ENCODE measurements at regions not wholly inside any gene's neighbourhood (a gene's known extent, or its start where the extent isn't known, plus 50 kb on each side); places are given as distances from the start of the nearest gene placed in this dataset.

GRCh38 chr1:104315823-104316222 lies 566.1 kb downstream of the AMY1C start:
- H3K27me3 ChIP-seq (ENCODE audit: insufficient read depth, low read length) = no peaks in the 10 kb centered on the region
- H3K14ac ChIP-seq (ENCODE audit: insufficient read depth, low read length) = no peak overlapping the region
- Mint-ChIP-seq H3K4me1 (peaks cover 0 to 3% of the 10 kb centered on the region in 2 experiments; a peak in 2 of 4 replicates), H3K36me3 (ENCODE audit: insufficient read depth in 1 of 3, low read depth in 3 of 3) (peaks cover 0 to 7% (median 0%) of the 10 kb centered on the region in 3 experiments; a peak in 1 of 7 replicates), H3K27me3 (ENCODE audit: low read depth) (no peaks in the 10 kb centered on the region), H3K27ac (no peak overlapping the region), H3K9me3 (peaks cover 0 to 6% of the 10 kb centered on the region in 2 experiments; a peak in 2 of 5 replicates), H3K4me3 (no peak overlapping the region)
- DNase-seq = no peak
- no peak overlapping the region for H2BK5ac ChIP-seq (ENCODE audit: insufficient read length, low read length)
- no peaks in the 10 kb centered on the region for H3K4me1 ChIP-seq (ENCODE audit: insufficient read depth, low read length)
- no peaks in the 10 kb centered on the region for H3K9me3 ChIP-seq (ENCODE audit: control insufficient read depth, low read depth, low read length)
- H2AFZ ChIP-seq (ENCODE audit: low read length) = no peak overlapping the region
- H3K4ac ChIP-seq (ENCODE audit: low read depth, low read length) = no peak overlapping the region
- H3K27ac ChIP-seq (ENCODE audit: insufficient read length, low read depth, low read length) = no peak overlapping the region
- no peak overlapping the region for H3K23ac ChIP-seq (ENCODE audit: insufficient read length, low read depth, low read length)
- H2AK5ac ChIP-seq (ENCODE audit: insufficient read length, low read length) = no peak overlapping the region
- H2BK12ac ChIP-seq (ENCODE audit: insufficient read length, low read depth, low read length) = no peak overlapping the region
- H4K91ac ChIP-seq (ENCODE audit: insufficient read length, low read depth, low read length) = no peak overlapping the region
- H3K18ac ChIP-seq (ENCODE audit: insufficient read length, low read depth, low read length) = no peak overlapping the region
- H4K5ac ChIP-seq (ENCODE audit: insufficient read length, low read depth, low read length) = no peak overlapping the region
- no peaks in the 10 kb centered on the region for H3K79me2 ChIP-seq (ENCODE audit: insufficient read depth, low read length)
- no peaks in the 10 kb centered on the region for H3K23me2 ChIP-seq (ENCODE audit: insufficient read length, low read depth, low read length, poor library complexity, severe bottlenecking)
- no peak overlapping the region for H3T11ph ChIP-seq (ENCODE audit: low read length)
- no peaks in the 10 kb centered on the region for H4K20me1 ChIP-seq (ENCODE audit: control insufficient read depth, insufficient read depth, insufficient read length)
- no peak overlapping the region for H3K4me2 ChIP-seq (ENCODE audit: insufficient read depth, insufficient read length, low read length)
- H4K8ac ChIP-seq (replicated peaks; ENCODE audit: insufficient read length, low read depth, low read length) = no peak overlapping the region
- TF ChIP-seq CTCF (conservative IDR thresholded peaks at IDR 0.05) = no peak
- WGBS (ENCODE audit: extremely low coverage, insufficient read length, low lambda C conversion rate) = no CpG with 5 or more reads among the region's 2 CpGs
- no peaks in the 10 kb centered on the region for H3K79me1 ChIP-seq (ENCODE audit: insufficient read depth, low read depth, low read length, poor library complexity, severe bottlenecking)
- H2BK20ac ChIP-seq (ENCODE audit: low read depth, low read length, poor library complexity, severe bottlenecking) = no peak overlapping the region
- H3K9ac ChIP-seq (ENCODE audit: extremely low read depth, insufficient read length, low read length) = no peak overlapping the region
- no peak overlapping the region for H2BK120ac ChIP-seq (ENCODE audit: low read depth, low read length, poor library complexity, severe bottlenecking)
- H3K56ac ChIP-seq (ENCODE audit: insufficient read length, low read depth, low read length) = no peak overlapping the region
- H2BK15ac ChIP-seq (ENCODE audit: low read depth, low read length) = no peak overlapping the region

Data from H9 (cell line).